C4-2B (cell line): ENCODE measurements at regions not wholly inside any gene's neighbourhood (a gene's known extent, or its start where the extent isn't known, plus 50 kb on each side); places are given as distances from the start of the nearest gene placed in this dataset.

ENCODE experiments used
- CTCF ChIP-seq: fragments of 450-650 bp; conservative IDR thresholded peaks from 2 replicates; pipeline ENCODE4 v1.5.1; 2017; ENCODE audit warnings: mild to moderate bottlenecking
- ZFX ChIP-seq: fragments of 450-650 bp; IDR thresholded peaks from 2 replicates; pipeline ENCODE4 v1.6.1; 2017

- TF ChIP-seq CTCF (no peak), ZFX (no peak)
These were observed 177.3 kb downstream of the ANKRD30B start for GRCh38 chr18:14925281-14925709.
